SK-N-SH (cell line): ENCODE measurements at regions not wholly inside any gene's neighbourhood (a gene's known extent, or its start where the extent isn't known, plus 50 kb on each side); places are given as distances from the start of the nearest gene placed in this dataset.

Experiments
- CTCF ChIA-PET: fragments of 300-600, 350-600 bp; formaldehyde crosslinking; extraction: SDS; loops from one replicate; lab custom pipeline; 2021; lab: Yijun Ruan, JAX
- POLR2A ChIA-PET: fragments of 350-600 bp; sonication (Branson Sonifier 250); formaldehyde crosslinking; extraction: SDS; loops from one replicate; lab custom pipeline; 2020; ENCODE audit warnings: antibody characterized with exemption, inconsistent platforms; lab: Yijun Ruan, JAX
- DNase-seq: peaks from one replicate; pipeline ENCODE4 v3.0.0; 2012
- H2AFZ ChIP-seq: fragments of 200-600 bp; sonication (generic); 2 replicates; pipeline ENCODE4 v1.8.1; 2016; ENCODE audit warnings: antibody characterized with exemption, mild to moderate bottlenecking, low read depth
- H3F3A ChIP-seq: fragments of 200-600 bp; sonication (generic); replicated peaks from 2 replicates; pipeline ENCODE3; 2016; ENCODE audit warnings: antibody characterized with exemption, mild to moderate bottlenecking; ENCODE audit not compliant: insufficient read depth
- H3K27ac ChIP-seq, 2 experiments: fragments of 200-500 bp in 1 of 2; fragments of 200-600 bp in 1 of 2; sonication (Bioruptor generic) in 1 of 2; sonication (generic), shearing (Covaris generic) in 1 of 2; 2 replicates each; pipeline versions ENCODE4 v1.5.1 to v1.6.1; 2014 to 2016; ENCODE audit warnings: low read depth in 2 of 2, inconsistent platforms in 1 of 2, low read length in 1 of 2, mild to moderate bottlenecking in 1 of 2, mixed read lengths in 1 of 2
- H3K27me3 ChIP-seq: fragments of 200-600 bp; sonication (generic), shearing (Covaris generic); 2 replicates; pipeline ENCODE4 v1.6.1; 2016; ENCODE audit warnings: mixed run types; ENCODE audit not compliant: insufficient read depth
- H3K36me3 ChIP-seq, 2 experiments: fragments of 200-500 bp in 1 of 2; fragments of 200-600 bp in 1 of 2; sonication (Bioruptor generic) in 1 of 2; sonication (generic) in 1 of 2; replicated peaks in 1 of 2; 2 replicates each; pipeline versions ENCODE3 to v1.5.1; 2014 to 2016; ENCODE audit warnings: low read length in 1 of 2, mild to moderate bottlenecking in 1 of 2; ENCODE audit not compliant: insufficient read depth in 2 of 2, control insufficient read depth in 1 of 2
- H3K4me1 ChIP-seq, 2 experiments: fragments of 200-500 bp in 1 of 2; fragments of 200-600 bp in 1 of 2; sonication (Bioruptor generic) in 1 of 2; sonication (generic), shearing (Covaris generic) in 1 of 2; 2 replicates each; pipeline versions ENCODE4 v1.5.1 to v1.6.1; 2014 to 2016; ENCODE audit warnings: low read depth in 1 of 2, low read length in 1 of 2, mixed run types in 1 of 2; ENCODE audit not compliant: insufficient read depth in 2 of 2, control insufficient read depth in 1 of 2
- H3K4me2 ChIP-seq: fragments of 200-600 bp; sonication (generic), shearing (Covaris generic); 2 replicates; pipeline ENCODE4 v1.6.1; 2017; ENCODE audit warnings: mixed run types
- H3K4me3 ChIP-seq, 2 experiments: fragments of 200-500 bp in 1 of 2; fragments of 200-600 bp in 1 of 2; sonication (Bioruptor generic) in 1 of 2; sonication (generic), shearing (Covaris generic) in 1 of 2; 2 replicates each; pipeline versions ENCODE4 v1.5.1 to v1.8.1; 2014 to 2016; ENCODE audit warnings: low read depth in 2 of 2, inconsistent platforms in 1 of 2, low read length in 1 of 2, mild to moderate bottlenecking in 1 of 2, mixed read lengths in 1 of 2, moderate library complexity in 1 of 2
- H3K79me2 ChIP-seq: fragments of 200-600 bp; sonication (generic); 2 replicates; pipeline ENCODE4 v1.8.1; 2017; ENCODE audit warnings: mild to moderate bottlenecking; ENCODE audit not compliant: insufficient read depth
- H3K9ac ChIP-seq: fragments of 200-600 bp; sonication (generic); 2 replicates; pipeline ENCODE4 v1.6.1; 2017; ENCODE audit warnings: mixed run types
- H3K9me2 ChIP-seq: fragments of 200-600 bp; sonication (generic); 2 replicates; pipeline ENCODE4 v1.6.1; 2017; ENCODE audit warnings: mixed run types
- H3K9me3 ChIP-seq: fragments of 200-600 bp; sonication (generic); 2 replicates; pipeline ENCODE4 v1.6.1; 2017; ENCODE audit warnings: mixed run types, mild to moderate bottlenecking, moderate library complexity
- H4K20me1 ChIP-seq: fragments of 200-600 bp; sonication (generic); 2 replicates; pipeline ENCODE4 v1.6.1; 2017; ENCODE audit warnings: mild to moderate bottlenecking, mixed run types; ENCODE audit not compliant: insufficient read depth
- ELF1 ChIP-seq: IDR thresholded peaks from 2 replicates; pipeline ENCODE4 v1.4.0; 2012
- EZH2phosphoT487 ChIP-seq: fragments of 200-600 bp; sonication (generic); IDR thresholded peaks from 2 replicates; pipeline ENCODE4 v1.6.1; 2017; ENCODE audit warnings: low read depth, mixed run types, mild to moderate bottlenecking, antibody characterized with exemption, moderate library complexity, borderline replicate concordance
- FOSL2 ChIP-seq: IDR thresholded peaks from 2 replicates; pipeline ENCODE4 v1.4.0; 2012; ENCODE audit warnings: low read depth, mild to moderate bottlenecking, moderate library complexity, borderline replicate concordance
- FOXJ3 ChIP-seq: sonication (generic); formaldehyde crosslinking; IDR thresholded peaks from 2 replicates; pipeline ENCODE4 v1.5.1; 2020; ENCODE audit warnings: mild to moderate bottlenecking, missing genetic modification reagents
- JUND ChIP-seq: IDR thresholded peaks from 2 replicates; pipeline ENCODE4 v1.4.0; 2012
- MXI1 ChIP-seq: IDR thresholded peaks from 2 replicates; pipeline ENCODE4 v1.6.1; 2012; ENCODE audit warnings: mild to moderate bottlenecking, low read depth, low read length, improper control_type of control experiment
- NFIC ChIP-seq: IDR thresholded peaks from 2 replicates; pipeline ENCODE4 v1.4.0; 2012; ENCODE audit warnings: borderline replicate concordance
- NRF1 ChIP-seq: IDR thresholded peaks from 2 replicates; pipeline ENCODE4 v1.6.1; 2012; ENCODE audit warnings: low read depth, mild to moderate bottlenecking, low read length
- RAD21 ChIP-seq: IDR thresholded peaks from 2 replicates; pipeline ENCODE4 v1.6.1; 2012; ENCODE audit warnings: mild to moderate bottlenecking, low read length
- SIN3A ChIP-seq: IDR thresholded peaks from 2 replicates; pipeline ENCODE4 v1.6.1; 2012; ENCODE audit warnings: low read depth, mild to moderate bottlenecking, low read length, moderate library complexity, borderline replicate concordance
- SMC3 ChIP-seq: IDR thresholded peaks from 2 replicates; pipeline ENCODE4 v1.6.1; 2012; ENCODE audit warnings: low read depth, low read length, improper control_type of control experiment
- TAF1 ChIP-seq: IDR thresholded peaks from 2 replicates; pipeline ENCODE4 v1.6.1; 2012; ENCODE audit warnings: low read depth, mild to moderate bottlenecking, low read length, moderate library complexity, borderline replicate concordance
- WGBS: methylation state at CpG from one replicate; pipeline ENCODE4 v1.1.6; 2017; ENCODE audit warnings: low lambda C conversion rate; 5-methylcytosine and 5-hydroxymethylcytosine counted together
- TF ChIP-seq, protein P1 (sequence below): IDR thresholded peaks from 2 replicates; pipeline ENCODE4; 2012
- TF ChIP-seq, protein P2 (sequence below): IDR thresholded peaks from 2 replicates; pipeline ENCODE4 v1.6.1; 2012; ENCODE audit warnings: mild to moderate bottlenecking, low read depth, low read length, moderate library complexity
- TF ChIP-seq, protein P3 (sequence below): fragments of 150-350 bp; IDR thresholded peaks from 2 replicates; pipeline ENCODE4 v1.6.1; 2017; ENCODE audit warnings: antibody characterized with exemption, low read length, low read depth, borderline replicate concordance
- TF ChIP-seq, protein P4 (sequence below): IDR thresholded peaks from 2 replicates; pipeline ENCODE4 v1.4.0; 2012; ENCODE audit warnings: low read depth, borderline replicate concordance
- TF ChIP-seq, protein P5 (sequence below): IDR thresholded peaks from 2 replicates; pipeline ENCODE4 v1.4.0; 2012; ENCODE audit warnings: low read depth, borderline replicate concordance

DNA sequence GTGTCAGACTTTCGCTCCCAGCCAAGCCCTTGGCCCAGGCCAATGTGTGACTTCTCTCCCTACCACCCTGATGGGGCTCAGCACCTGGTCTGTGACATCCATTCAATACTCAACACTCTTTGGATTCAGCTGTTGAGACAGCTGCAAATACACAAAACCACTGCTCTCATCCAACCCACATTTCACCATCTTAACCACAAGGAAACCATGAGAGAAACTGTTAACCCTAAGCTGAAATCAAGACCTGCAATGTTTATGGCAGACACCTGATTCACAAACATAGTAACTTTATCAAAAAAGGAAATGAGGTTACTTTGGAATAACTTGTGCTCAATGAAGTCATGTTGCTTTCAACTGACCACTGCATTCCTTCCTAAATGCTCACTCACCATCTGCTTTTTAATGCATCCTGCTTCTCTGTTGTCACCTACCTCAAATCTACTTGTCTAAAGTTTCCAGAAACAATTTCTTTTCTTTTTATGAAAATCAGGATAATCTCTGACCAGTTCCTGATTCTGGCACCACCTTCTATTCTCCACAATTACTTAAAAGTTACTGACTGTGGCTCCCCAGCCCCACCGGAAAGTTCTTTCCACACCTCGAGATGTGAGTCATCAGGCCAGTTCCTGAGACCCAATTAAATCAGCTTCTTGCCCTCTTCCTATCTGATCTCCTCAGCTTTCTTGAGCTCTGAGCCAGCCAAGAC, 88.2 kb downstream of the NOG start (continued):
- TF ChIP-seq NFIC (peak; percentile 63), EZH2phosphoT487 (no peak)
- TF ChIP-seq, protein P1, sequence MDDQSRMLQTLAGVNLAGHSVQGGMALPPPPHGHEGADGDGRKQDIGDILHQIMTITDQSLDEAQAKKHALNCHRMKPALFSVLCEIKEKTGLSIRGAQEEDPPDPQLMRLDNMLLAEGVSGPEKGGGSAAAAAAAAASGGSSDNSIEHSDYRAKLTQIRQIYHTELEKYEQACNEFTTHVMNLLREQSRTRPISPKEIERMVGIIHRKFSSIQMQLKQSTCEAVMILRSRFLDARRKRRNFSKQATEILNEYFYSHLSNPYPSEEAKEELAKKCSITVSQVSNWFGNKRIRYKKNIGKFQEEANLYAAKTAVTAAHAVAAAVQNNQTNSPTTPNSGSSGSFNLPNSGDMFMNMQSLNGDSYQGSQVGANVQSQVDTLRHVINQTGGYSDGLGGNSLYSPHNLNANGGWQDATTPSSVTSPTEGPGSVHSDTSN, result peak; percentile 81
- TF ChIP-seq, protein P2, sequence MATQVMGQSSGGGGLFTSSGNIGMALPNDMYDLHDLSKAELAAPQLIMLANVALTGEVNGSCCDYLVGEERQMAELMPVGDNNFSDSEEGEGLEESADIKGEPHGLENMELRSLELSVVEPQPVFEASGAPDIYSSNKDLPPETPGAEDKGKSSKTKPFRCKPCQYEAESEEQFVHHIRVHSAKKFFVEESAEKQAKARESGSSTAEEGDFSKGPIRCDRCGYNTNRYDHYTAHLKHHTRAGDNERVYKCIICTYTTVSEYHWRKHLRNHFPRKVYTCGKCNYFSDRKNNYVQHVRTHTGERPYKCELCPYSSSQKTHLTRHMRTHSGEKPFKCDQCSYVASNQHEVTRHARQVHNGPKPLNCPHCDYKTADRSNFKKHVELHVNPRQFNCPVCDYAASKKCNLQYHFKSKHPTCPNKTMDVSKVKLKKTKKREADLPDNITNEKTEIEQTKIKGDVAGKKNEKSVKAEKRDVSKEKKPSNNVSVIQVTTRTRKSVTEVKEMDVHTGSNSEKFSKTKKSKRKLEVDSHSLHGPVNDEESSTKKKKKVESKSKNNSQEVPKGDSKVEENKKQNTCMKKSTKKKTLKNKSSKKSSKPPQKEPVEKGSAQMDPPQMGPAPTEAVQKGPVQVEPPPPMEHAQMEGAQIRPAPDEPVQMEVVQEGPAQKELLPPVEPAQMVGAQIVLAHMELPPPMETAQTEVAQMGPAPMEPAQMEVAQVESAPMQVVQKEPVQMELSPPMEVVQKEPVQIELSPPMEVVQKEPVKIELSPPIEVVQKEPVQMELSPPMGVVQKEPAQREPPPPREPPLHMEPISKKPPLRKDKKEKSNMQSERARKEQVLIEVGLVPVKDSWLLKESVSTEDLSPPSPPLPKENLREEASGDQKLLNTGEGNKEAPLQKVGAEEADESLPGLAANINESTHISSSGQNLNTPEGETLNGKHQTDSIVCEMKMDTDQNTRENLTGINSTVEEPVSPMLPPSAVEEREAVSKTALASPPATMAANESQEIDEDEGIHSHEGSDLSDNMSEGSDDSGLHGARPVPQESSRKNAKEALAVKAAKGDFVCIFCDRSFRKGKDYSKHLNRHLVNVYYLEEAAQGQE, result no peak

DNA sequence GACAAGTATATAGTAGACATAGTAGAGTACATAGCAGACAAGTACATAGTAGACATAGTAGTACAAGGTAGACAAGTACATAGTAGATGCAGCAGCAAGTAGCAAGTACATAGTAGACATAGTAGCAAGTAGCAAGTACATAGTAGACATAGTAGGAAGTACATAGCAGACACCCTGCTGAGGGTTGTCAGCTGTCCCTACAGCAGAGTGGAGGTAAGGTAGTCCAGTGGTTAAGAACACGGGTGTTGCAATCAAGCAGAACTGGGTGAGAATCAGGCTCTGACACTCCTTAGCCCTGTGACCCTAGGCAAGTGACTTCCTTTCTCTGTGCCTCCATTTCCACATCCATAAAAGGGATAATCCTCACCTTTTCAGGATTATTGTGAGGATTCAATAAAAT, 94.7 kb downstream of the NOG start:
- H3K4me3 ChIP-seq, result no peak overlapping the region
- no peak overlapping the region for H2AFZ ChIP-seq
- H3K4me2 ChIP-seq, result no peak overlapping the region
- no peak for DNase-seq
- TF ChIP-seq NFIC (no peak), ELF1 (no peak), FOSL2 (no peak), NRF1 (no peak), SMC3 (no peak), SIN3A (no peak), JUND (no peak), RAD21 (no peak), MXI1 (no peak), FOXJ3 (CRISPR knock-in tag) (no peak), TAF1 (no peak)
- TF ChIP-seq, protein P3, sequence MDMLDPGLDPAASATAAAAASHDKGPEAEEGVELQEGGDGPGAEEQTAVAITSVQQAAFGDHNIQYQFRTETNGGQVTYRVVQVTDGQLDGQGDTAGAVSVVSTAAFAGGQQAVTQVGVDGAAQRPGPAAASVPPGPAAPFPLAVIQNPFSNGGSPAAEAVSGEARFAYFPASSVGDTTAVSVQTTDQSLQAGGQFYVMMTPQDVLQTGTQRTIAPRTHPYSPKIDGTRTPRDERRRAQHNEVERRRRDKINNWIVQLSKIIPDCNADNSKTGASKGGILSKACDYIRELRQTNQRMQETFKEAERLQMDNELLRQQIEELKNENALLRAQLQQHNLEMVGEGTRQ, result no peak
- TF ChIP-seq, protein P4, sequence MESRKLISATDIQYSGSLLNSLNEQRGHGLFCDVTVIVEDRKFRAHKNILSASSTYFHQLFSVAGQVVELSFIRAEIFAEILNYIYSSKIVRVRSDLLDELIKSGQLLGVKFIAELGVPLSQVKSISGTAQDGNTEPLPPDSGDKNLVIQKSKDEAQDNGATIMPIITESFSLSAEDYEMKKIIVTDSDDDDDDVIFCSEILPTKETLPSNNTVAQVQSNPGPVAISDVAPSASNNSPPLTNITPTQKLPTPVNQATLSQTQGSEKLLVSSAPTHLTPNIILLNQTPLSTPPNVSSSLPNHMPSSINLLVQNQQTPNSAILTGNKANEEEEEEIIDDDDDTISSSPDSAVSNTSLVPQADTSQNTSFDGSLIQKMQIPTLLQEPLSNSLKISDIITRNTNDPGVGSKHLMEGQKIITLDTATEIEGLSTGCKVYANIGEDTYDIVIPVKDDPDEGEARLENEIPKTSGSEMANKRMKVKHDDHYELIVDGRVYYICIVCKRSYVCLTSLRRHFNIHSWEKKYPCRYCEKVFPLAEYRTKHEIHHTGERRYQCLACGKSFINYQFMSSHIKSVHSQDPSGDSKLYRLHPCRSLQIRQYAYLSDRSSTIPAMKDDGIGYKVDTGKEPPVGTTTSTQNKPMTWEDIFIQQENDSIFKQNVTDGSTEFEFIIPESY, result no peak
- TF ChIP-seq, protein P5, sequence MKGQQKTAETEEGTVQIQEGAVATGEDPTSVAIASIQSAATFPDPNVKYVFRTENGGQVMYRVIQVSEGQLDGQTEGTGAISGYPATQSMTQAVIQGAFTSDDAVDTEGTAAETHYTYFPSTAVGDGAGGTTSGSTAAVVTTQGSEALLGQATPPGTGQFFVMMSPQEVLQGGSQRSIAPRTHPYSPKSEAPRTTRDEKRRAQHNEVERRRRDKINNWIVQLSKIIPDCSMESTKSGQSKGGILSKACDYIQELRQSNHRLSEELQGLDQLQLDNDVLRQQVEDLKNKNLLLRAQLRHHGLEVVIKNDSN, result no peak
- TF ChIP-seq, all 33 proteins: peak for 0
- Histone ChIP-seq H3K9ac (no peak overlapping the region), H4K20me1 (no peaks in the 10 kb centered on the region), H3K9me3 (no peaks in the 10 kb centered on the region), H3F3A (no peaks in the 10 kb centered on the region), H3K4me1 (no peaks in the 10 kb centered on the region), H3K36me3 (no peaks in the 10 kb centered on the region), H3K27me3 (no peaks in the 10 kb centered on the region), H3K27ac (no peak overlapping the region), H3K79me2 (no peaks in the 10 kb centered on the region), H3K9me2 (no peaks in the 10 kb centered on the region)
- ChIA-PET CTCF (no interaction called here), POLR2A (no interaction called here)
- WGBS, result 0% methylated on average over 1 of the region's 1 CpG
